H4 (cell line): ENCODE measurements at regions not wholly inside any gene's neighbourhood (a gene's known extent, or its start where the extent isn't known, plus 50 kb on each side); places are given as distances from the start of the nearest gene placed in this dataset.

Experiments used
- DNase-seq: peaks from one replicate; pipeline ENCODE4 v3.0.0-alpha.2; 2015; ENCODE audit warnings: low spot score

DNA sequence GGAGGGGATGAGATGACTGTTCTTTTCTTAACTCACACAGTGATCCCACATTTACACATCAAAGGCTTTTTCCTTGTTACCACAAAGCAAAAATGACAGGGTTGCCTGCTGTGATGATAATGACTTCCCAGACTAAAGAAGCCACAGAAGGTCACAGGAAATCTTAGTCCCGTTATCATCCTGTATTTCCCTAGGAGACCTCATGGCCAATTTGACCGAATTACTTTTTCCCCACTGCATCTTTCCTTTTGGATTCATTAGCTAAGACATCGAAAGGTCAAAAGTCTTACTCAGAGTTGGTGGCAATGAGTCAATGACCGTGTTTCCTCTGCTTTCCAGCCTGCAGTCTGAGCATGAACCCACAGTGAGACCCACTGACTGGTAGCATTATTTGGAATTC, 130.1 kb upstream of the INHBA start:
- no peak for DNase-seq

DNA sequence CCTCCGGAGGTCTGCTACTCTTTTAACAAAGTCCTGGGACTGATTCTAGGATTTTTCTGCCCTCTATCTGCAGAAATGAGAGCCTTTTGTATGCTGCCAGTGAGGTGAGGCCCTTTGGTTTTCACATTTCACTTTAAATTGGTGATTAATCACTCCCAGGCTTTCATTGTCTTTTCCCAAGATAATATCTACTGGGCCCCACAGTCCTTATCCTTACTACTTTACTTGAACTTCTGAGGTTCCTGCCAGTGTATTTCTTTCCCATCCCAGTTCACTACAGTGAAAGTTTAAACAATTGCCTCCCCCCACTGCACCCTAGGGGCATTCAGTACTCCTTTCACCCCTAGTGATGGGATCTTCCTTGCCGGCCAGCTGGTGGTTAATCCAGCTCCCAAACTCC, 127.4 kb upstream of the INHBA start:
- no peak for DNase-seq

DNA sequence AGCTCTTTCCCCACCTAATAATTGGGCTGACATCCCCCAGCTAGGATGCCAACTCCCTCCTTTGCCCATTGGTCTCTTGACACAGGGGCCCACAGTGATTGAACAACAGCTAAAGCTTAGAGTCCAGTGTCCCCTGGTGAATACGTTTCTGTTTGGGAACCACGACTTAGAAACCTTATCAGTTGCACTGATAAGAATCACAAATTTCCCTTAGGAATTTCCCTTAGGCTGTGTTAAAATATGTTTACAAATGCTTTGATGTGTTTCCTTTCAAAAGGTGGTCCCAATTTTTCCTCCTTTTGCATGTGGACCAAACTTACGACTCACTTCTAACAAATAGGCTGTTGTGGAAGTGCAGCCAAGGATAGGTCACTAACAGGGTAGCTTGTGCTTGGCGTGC, 126.0 kb upstream of the INHBA start:
- DNase-seq: no peak

DNA sequence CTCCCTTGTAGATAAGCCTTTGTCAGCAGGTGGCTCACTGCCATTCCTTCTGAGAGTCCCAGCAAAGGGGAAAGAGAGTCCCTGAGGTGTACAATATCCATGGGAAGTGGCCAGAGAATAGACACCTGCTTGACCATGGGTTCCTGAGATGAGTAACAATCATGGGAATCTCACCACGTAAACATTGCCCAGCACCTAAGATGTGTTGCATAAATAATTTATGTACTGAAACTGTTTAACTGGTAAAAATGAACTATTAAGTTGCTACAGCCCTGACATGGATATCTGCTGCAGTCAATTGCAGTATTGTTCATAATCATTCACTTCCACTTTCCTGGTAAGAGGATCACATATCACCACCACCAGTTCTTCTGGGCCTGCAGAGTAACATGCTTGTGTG, 123.8 kb upstream of the INHBA start:
- DNase-seq: no peak

DNA sequence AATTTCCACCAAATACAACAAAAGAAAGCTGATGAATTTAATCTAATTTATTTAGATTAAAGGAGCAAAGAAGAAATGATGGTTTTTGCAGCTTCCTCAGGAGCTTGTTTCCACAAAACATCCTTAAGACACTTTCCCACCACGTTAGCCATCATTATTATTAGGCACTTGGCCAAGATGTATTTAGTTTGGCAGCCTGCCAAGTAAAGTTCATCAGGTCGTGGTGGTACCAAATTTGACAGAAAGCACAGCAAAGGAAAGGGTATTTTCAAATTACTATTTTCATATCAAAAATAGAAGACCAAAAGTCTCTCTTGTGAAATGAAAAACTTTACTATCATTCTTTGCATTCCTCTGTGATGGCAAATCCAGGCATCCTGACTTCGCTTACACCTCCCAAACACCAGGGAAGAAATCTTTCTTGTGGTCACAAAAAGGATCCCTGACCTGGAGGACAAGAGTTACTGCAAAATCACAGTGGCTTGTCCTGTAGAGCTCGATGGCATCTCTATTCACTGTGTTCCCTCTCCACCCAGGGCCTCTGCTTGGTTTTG, 123.1 kb upstream of the INHBA start:
- DNase-seq: no peak

DNA sequence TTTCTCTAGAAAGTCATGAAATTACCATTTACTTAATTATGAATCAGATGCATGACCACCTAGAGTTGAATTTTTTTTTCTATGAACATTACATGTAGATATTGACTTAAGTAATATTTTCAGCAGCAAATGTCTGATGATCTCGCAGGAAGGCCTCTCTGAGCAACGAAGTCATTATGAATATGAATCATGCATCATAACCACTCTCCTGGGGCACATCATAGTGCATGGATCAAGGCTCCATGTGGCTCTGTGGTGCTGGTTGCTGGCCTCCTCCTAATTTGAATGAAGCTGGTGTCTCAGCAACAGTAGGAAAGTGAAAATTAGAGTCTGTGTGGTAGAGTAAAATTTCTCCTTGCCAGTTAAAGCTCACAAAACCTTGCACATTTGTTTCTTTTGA, 121.4 kb upstream of the INHBA start:
- no peak for DNase-seq

DNA sequence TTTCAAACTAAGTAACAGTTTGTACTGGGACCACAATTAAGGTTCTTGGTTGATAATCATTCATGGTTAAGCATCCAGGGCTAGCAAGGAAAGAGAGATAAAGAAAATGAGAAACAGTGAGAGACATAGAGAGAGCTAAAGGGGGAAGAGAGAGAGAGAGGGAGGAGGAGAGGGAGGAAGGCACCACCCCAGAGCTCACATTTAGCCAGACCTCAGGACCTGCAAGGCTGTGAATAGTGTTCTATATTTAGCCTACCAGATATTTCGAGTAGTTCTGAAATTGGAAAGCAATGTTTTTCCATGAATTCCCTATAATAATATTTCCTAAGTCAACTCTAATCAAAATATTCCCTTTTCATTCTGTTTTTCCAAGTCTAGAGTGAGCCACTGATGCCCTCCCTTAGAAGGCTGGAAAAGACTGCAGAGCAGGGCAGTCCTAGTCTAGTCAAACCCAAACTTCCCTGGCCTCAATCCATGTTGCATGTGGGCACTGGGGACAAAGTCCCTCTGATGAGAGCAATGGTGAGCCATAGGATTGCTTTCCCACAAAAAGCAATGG, 119.4 kb upstream of the INHBA start:
- no peak for DNase-seq

DNA sequence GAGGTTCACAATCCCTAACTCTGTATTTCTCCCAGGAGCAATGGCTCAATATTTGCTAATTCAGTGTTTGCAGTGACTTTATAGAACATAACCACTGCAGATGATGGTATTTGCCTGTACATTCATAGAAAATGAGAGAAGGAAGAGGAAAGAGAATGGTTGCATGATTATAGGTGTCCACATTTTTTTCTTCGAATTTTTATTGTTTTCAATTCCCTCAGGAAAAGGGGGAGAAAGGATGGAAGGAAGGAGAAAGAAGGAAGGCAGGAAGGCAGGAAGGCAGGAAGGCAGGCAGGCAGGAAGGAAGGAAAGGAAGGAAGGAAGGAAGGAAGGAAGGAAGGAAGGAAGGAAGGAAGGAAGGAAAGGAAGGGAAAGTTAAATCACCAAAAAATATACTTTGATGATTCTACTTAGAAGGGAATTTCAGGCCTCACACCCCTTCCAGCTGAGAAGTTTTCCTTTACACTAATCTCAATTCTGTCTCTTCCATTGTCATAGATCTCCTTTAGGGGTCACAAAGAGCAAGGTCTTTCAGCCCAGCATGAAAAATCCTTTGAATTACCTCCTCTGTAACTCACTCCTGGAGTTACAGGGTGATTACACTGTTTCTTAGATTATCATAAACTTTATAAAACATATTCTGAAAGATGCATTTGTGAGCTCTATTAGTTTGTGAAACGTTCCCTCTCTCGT, 118.8 kb upstream of the INHBA start:
- DNase-seq: no peak

DNA sequence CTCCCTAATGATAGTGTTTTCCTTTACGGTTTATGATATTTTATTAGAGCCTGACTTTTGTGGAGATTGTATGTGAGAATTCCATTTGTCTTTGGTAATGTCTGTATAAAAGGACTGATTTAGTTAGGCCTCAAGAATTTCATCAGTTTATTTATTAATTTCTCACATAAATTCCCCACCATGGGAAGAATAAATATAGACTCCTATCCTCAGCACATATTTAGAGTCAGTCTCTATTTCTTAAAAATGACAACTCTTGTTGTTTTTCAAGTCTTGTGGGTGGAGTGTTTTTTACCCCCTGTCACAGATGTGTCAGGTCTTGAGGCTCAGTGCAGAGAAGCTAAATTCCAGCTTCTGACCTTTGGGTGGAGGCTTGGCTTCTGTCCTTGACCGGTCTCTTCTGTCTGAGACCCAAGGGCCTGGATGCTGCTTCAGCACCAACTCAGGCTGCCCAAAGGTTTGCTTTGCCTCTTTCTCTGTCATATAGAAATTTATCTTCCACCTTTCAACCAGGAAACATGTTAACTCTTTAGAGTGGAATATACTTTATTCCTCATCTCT, 117.3 kb upstream of the INHBA start:
- no peak for DNase-seq

DNA sequence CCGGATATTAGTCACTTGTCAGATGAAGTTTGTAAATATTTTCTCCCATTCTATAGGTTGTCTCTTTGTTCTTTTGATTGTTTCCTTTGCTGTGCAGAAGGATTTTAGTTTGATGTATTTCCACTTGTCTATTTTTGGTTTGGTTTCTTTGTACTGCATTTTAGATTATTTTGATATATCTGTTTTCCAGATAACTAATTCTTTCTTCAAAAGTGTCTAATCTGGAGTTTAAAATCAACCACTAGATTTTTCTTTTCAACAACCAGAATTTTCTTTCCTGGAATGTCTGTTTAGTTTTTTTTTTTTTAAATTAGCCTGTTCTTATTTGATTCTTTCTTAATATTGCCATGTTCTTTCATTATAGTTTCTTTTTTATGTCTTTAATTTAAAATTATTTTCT, 116.8 kb upstream of the INHBA start:
- no peak for DNase-seq

DNA sequence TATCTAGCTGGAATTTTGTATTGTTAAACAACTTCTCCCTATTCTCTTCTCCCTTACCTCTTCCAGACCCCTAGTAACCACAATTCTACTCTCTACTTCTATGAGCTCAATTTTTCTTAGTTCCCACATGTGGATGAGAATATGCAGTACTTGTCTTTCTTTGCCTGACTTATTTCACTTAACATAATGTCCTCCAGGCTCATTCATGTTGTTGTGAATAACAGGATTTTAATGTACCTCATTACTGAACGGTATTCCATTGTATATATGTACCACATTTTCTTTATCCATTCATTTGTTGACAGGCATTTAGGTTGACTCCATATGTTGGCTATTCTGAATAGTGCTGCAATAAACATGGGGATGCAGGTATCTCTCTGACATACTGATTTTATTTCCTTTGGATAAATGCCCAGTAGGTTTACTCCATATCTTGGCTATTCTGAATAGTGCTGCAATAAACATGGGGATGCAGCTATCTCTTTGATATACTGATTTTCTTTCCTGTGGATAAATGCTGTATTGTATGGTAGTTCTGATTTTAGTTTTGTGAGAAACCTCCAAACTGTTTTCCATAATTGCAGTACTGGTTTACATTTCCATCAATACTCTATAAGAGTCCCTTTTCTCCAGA, 116.0 kb upstream of the INHBA start:
- DNase-seq: no peak

DNA sequence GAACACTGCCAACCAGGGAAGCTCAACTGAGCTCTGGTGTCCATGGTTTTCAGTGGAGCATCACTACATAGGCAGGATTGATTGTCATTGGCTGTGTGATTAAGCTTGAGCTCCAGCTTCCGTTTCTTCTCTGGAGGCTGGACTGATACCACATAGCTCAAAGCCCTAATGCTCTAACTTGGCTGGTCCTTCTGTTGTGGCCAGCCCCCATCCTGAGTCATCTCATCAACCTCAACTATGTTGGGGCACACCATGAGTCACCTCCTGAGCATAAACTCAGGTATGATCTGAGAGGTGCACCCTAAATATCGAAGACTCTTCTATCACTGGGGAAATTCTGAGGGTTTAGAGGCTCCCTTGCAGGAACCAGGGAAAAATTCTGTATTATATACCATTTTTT, 114.5 kb upstream of the INHBA start:
- peak; percentile 70 for DNase-seq

DNA sequence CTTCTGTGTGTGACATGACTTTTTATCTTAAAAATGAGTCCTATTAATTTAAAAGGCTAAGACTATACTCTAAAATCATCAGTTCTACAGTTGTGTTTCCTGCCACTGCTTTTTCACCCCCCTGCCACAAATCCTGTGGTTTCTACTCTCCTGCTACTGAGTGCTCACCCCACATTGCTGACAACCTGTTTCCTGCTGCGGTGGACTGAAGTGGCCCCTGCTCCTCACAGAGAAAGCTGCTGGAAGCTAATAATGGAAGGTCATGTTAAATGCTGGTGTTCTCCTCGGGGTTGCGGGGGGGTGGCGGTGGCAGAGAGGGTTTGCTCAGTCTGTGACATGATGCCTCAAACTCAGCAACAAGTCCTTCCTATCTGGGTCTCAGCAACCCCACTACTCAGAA, 113.2 kb upstream of the INHBA start:
- DNase-seq: no peak

DNA sequence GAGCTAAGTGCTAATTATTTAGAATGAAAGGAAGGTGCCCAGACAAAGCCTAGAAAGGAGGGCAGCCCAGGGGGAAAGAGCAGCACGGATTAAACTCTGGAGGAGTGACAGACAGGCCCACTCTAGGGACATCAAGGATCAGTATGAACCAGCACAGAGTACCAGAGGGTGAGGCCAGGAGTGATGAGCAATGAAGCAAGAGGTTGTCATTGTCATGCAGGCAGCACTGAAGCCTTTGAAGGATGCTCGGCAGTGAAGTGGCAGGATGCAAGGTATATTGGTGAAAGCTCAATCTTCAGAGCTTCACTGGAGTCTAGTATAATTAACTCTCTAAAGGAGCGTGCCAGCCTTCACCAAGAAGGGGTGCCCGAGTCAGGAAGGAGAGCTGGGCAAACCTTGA, 112.0 kb upstream of the INHBA start:
- DNase-seq: no peak

DNA sequence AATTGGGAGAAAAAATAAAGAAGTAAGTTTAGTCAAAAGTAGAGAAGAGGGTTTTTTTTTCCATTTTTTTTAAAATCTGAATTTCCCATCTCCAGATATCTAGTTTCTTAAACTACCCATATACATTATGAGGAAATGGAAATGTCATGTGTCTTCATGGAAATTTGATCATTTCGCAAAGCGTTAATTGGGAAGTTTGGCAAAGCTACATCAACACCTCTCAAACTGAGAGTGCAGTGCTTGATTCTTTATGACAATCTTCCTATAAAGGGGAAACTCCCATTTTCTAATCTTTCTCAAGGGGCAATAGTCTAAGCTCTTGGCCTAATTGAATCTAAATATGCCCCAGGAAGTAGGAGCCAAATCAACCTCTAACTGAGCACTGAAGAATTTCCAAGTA, 110.4 kb upstream of the INHBA start:
- DNase-seq: no peak

DNA sequence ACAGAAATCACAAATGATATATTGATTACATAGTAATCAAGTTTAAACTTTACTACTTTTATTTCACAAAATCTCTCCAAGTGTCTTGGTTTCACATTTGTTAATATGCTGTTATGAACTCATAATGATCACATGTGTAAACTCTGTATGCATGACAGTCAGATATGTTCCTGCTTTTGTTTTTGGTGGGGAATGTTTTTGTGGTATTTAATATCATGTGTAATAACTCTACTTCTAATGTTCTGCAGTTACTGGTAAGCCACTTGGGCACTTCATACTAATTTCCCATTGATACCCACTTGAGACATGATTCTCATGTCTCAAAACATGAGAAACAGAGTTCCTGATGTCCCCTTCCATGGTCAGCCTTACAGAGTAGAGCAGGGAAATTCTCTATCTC, 109.1 kb upstream of the INHBA start:
- no peak for DNase-seq

DNA sequence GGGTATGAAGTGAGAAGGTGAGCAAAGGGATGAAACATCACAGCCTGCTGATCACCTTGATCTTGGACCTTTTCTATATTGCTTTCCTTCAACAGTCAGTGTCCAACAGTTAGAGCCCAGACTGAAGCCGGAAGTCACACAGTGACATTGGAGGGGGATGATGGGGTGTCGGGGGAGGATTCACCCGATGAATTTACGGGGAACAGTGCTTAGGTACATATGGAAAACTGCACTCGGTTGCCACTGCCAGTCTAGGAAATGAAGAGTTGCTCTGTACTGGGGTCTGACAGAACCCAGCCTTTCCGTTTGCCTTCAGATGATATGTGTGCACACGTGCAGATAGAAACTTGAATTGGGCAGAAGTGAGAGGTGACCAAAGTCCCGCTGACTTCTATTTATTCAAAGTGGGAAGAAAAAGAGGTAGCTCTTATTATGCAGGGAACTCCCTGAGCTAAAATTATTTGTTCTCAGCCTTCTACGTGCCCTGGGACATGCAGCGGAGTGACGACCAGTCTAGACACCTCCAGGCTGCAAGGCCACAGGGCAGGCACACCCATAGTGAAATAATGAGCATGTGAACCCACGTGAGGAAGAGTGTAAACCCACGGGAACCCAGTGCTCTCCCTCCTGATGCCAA, 107.2 kb upstream of the INHBA start:
- DNase-seq: no peak

DNA sequence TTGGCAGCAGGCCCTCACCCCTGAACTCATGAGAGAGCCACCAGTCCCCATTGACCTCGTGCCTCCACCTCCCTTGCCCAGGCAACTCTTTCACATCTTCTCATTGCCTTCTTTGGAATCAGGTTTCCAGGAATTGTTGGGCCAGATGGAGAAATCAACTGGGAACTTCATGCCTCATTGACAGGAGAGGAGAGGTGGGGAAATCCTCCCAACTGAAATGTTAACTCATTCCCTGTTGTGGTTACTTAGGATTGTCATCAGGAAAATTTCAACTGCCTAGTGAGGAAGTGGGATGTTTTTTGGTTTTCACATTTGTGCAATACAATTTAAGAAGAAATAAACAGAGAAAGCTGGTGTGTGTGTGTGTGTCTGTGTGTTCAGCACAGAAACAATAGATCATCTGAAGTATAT, 106.6 kb upstream of the INHBA start:
- DNase-seq: peak; percentile 52

DNA sequence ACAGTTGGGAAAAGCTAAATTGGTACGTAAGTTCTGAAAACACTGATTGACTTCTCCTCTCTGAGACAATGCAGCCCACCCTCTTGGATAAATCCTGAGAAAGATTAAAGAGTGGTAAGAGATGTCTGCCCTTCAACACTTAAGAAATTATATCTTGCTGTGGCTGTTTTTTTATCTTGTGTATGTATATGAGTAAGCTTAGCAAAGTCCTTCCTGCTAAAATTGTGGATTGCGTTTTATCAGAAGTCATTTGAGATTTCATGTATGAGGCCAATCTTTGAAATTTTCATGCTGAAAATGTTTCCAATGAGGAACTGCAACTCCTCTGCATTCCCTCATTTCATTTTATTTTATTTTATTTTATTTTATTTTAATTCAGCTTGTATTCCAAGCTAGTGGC, 106.2 kb upstream of the INHBA start:
- no peak for DNase-seq

DNA sequence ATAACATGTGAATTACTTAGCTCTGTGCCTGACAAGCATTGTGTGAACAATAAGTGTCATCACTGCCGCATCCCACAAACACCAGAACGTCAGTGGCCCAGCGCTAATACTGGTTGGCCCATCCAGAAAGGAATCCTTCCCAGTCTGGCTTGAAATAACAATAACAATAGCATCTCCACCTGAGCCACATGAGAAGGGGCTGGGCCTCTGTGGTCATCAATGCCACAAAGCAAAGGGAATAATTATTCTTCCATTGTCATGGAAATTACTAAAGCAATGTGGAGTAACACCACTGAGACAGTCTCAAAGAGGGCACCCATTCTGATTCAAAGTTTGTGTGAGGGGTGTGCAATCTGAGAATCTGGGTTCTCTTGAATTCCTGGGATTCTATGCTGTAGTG, 105.7 kb upstream of the INHBA start:
- no peak for DNase-seq

DNA sequence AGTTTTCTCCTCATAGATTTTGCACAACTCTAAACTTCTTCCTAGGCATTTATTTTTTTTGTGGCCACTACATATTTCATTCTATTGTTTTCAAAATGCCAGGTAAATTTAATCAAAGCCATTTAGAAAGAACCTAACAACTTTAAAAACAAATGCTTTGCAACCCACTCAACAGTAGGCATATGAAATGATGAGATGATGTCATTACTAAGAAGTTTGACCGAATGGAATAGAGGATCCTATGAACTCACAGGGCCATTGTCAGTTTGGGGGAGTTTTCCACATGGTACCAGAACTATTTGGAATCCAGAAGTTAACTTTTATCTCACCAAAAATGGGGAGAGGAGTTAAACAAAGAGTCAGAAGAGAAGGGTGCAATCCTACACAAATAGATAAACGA, 100.7 kb upstream of the INHBA start:
- DNase-seq: no peak

DNA sequence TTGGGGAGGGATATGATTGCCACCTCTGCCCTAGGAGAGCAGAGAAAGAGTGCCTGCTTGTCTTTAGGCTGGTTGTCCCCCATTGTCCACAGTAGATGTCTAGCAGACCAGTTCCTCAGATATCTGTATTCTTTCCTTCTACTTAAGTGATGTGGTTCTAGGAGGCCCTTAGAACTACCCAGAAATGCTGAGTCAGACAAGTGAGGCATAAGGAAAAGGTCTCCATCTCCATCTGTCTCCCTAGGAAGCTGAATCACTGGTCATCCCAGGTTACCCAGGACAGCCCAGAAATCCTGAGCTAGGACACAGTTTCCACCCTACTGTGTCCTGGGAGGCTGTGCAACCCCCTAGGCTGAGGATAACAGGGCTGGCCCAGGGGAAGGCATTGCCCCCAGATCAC, 93.4 kb upstream of the INHBA start:
- no peak for DNase-seq
